Fibroblast of lung (primary cell): ENCODE measurements at regions not wholly inside any gene's neighbourhood (a gene's known extent, or its start where the extent isn't known, plus 50 kb on each side); places are given as distances from the start of the nearest gene placed in this dataset.

Experiments used
- DNase-seq, 2 donors: peaks; one replicate each; pipeline versions ENCODE4 v3.0.0 to v3.0.0-alpha.2; 2010; ENCODE audit warnings: low read depth in 2 of 2
- H2AFZ ChIP-seq: 2 replicates; pipeline ENCODE4 v1.5.1; 2012; ENCODE audit warnings: low read length, control low read depth, inconsistent platforms
- H3K27ac ChIP-seq: 2 replicates; pipeline ENCODE4 v1.5.1; 2011; ENCODE audit warnings: low read length, control low read depth; ENCODE audit not compliant: insufficient read depth
- H3K27me3 ChIP-seq: 2 replicates; pipeline ENCODE4 v1.5.1; 2011; ENCODE audit warnings: mild to moderate bottlenecking, low read length; ENCODE audit not compliant: control insufficient read depth, insufficient read depth
- H3K36me3 ChIP-seq: 2 replicates; pipeline ENCODE4 v1.5.1; 2011; ENCODE audit warnings: low read length; ENCODE audit not compliant: control insufficient read depth, insufficient read depth
- H3K4me1 ChIP-seq: 2 replicates; pipeline ENCODE4 v1.5.1; 2011; ENCODE audit warnings: low read length; ENCODE audit not compliant: control insufficient read depth, insufficient read depth; ENCODE audit errors: extremely low read depth
- H3K4me2 ChIP-seq: 2 replicates; pipeline ENCODE4 v1.5.1; 2011; ENCODE audit warnings: low read length, control low read depth; ENCODE audit not compliant: insufficient read depth; ENCODE audit errors: extremely low read depth
- H3K4me3 ChIP-seq, 4 experiments: fragments of 200-600 bp in 1 of 4; sonication (generic) in 1 of 4; replicated peaks in 1 of 4; 2 replicates each; pipeline ENCODE4 v1.5.1; 2011 to 2016; ENCODE audit warnings: low read length in 4 of 4, low read depth in 3 of 4, mild to moderate bottlenecking in 3 of 4, control low read depth in 2 of 4, inconsistent platforms in 1 of 4, mixed read lengths in 1 of 4; ENCODE audit not compliant: insufficient read depth in 1 of 4; ENCODE audit errors: control extremely low read depth in 1 of 4
- H3K79me2 ChIP-seq: 2 replicates; pipeline ENCODE4 v1.5.1; 2012; ENCODE audit warnings: mild to moderate bottlenecking, low read length, inconsistent platforms; ENCODE audit not compliant: control insufficient read depth, insufficient read depth
- H3K9ac ChIP-seq: 2 replicates; pipeline ENCODE4 v1.5.1; 2011; ENCODE audit warnings: mild to moderate bottlenecking, low read length, control low read depth; ENCODE audit not compliant: insufficient read depth
- H3K9me3 ChIP-seq: 2 replicates; pipeline ENCODE4 v1.5.1; 2012; ENCODE audit warnings: low read depth, low read length; ENCODE audit not compliant: control insufficient read depth, insufficient read depth
- H4K20me1 ChIP-seq: 2 replicates; pipeline ENCODE4 v1.5.1; 2011; ENCODE audit warnings: low read length; ENCODE audit not compliant: control insufficient read depth, insufficient read depth; ENCODE audit errors: extremely low read depth
- EZH2 ChIP-seq: IDR thresholded peaks from 2 replicates; pipeline ENCODE4 v1.5.1; 2012; ENCODE audit warnings: low read length, control low read depth, mild to moderate bottlenecking; ENCODE audit errors: missing control alignments
- TF ChIP-seq, protein P1 (sequence below), 2 donors: IDR thresholded peaks in 1 of 2; conservative IDR thresholded peaks in 1 of 2; 1 replicate in 1 of 2; 2 replicates in 1 of 2; pipeline ENCODE4 v1.5.1; 2011 to 2012; ENCODE audit warnings: low read length in 2 of 2, control low read depth in 1 of 2, inconsistent platforms in 1 of 2, low read depth in 1 of 2, mild to moderate bottlenecking in 1 of 2

DNA sequence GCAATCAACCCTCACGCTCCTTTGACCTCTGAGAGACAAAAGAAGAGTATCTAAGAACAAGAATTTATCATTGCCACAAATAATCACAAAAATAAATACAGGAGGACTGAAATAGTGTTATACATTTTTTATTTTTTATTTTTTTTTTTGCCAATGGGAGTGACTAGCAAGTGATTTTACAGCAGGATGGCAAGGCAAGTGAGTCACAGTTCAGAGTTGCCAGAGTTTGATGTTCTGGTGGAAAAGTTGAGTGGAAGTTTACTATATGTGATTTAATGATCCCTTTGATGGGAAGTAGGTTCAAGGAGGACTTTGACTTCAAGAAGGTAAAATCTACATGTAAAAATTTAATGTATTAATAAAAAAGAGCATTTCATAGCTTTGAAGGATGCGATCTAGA, 2691.4 kb downstream of the PCDH9 start:
- Histone ChIP-seq H3K4me3 (no peak overlapping the region), H4K20me1 (no peaks in the 10 kb centered on the region), H3K9ac (no peak overlapping the region), H2AFZ (no peak overlapping the region), H3K27me3 (no peaks in the 10 kb centered on the region), H3K4me1 (no peaks in the 10 kb centered on the region), H3K9me3 (no peaks in the 10 kb centered on the region), H3K36me3 (no peaks in the 10 kb centered on the region), H3K27ac (no peak overlapping the region), H3K79me2 (no peaks in the 10 kb centered on the region), H3K4me2 (no peak overlapping the region)
- TF ChIP-seq, protein P1, sequence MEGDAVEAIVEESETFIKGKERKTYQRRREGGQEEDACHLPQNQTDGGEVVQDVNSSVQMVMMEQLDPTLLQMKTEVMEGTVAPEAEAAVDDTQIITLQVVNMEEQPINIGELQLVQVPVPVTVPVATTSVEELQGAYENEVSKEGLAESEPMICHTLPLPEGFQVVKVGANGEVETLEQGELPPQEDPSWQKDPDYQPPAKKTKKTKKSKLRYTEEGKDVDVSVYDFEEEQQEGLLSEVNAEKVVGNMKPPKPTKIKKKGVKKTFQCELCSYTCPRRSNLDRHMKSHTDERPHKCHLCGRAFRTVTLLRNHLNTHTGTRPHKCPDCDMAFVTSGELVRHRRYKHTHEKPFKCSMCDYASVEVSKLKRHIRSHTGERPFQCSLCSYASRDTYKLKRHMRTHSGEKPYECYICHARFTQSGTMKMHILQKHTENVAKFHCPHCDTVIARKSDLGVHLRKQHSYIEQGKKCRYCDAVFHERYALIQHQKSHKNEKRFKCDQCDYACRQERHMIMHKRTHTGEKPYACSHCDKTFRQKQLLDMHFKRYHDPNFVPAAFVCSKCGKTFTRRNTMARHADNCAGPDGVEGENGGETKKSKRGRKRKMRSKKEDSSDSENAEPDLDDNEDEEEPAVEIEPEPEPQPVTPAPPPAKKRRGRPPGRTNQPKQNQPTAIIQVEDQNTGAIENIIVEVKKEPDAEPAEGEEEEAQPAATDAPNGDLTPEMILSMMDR (conservative IDR thresholded peaks at IDR 0.05 in 1 of 2, IDR thresholded peaks at IDR 0.05 in 1 of 2; ENCODE audit: low read depth in 1 of 2, low read length in 2 of 2), result no peak
- no peak for TF ChIP-seq EZH2
- peak in 1 of 2 donors; percentile 5 for DNase-seq

DNA sequence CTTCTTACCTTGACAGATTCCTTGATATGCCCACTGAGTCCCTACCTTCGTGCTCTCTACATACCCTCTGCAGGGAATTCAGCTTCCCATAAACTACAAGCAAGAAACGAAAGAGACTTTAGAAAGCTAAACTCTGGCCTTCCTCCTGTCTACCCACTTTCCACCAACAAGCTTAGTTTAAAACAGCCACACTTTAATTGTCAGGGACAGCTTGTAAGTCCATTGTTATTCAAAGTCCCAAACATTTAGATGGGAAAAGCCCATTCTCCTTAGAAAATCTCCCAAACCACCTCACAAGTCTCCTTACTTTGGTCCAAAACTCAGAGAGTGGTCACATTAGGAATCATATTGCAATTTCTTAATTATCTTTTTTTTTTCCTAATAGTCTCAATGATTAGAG, 2695.8 kb downstream of the PCDH9 start:
- no peaks in the 10 kb centered on the region for H3K79me2 ChIP-seq
- no peak overlapping the region for H3K9ac ChIP-seq
- no peak overlapping the region for H3K4me3 ChIP-seq
- DNase-seq, result no peak
- no peaks in the 10 kb centered on the region for H3K9me3 ChIP-seq
- no peak overlapping the region for H3K27ac ChIP-seq
- H3K4me1 ChIP-seq, result no peaks in the 10 kb centered on the region
- no peaks in the 10 kb centered on the region for H3K27me3 ChIP-seq
- TF ChIP-seq, protein P1 (conservative IDR thresholded peaks at IDR 0.05 in 1 of 2, IDR thresholded peaks at IDR 0.05 in 1 of 2; ENCODE audit: low read depth in 1 of 2, low read length in 2 of 2), result no peak
- no peak for TF ChIP-seq EZH2
- H2AFZ ChIP-seq, result no peak overlapping the region
- H3K4me2 ChIP-seq, result no peak overlapping the region
- H3K36me3 ChIP-seq, result no peaks in the 10 kb centered on the region
- no peaks in the 10 kb centered on the region for H4K20me1 ChIP-seq

DNA sequence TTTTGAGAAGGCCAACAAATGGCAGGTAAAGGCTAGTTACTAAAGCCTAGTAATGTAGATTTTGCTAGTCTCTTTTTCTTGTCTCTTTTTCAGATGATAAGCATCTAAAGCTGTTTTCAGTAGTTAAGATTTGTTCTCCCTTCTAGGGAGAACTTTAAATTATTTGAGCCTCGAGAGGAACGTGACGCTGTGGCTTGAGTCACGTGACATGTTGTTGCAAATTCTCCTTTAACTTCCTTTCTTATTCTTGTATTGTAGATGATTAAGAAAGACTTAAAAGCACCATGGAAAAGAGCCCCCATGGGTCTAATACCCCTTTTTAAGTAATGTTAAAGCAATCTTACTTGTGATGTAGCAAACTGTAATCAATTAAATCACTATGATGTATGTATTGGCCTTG, 2698.7 kb downstream of the PCDH9 start:
- no peaks in the 10 kb centered on the region for H3K27me3 ChIP-seq
- no peak overlapping the region for H3K4me3 ChIP-seq
- no peak for TF ChIP-seq EZH2
- TF ChIP-seq, protein P1 (conservative IDR thresholded peaks at IDR 0.05 in 1 of 2, IDR thresholded peaks at IDR 0.05 in 1 of 2; ENCODE audit: low read depth in 1 of 2, low read length in 2 of 2), result no peak
- H3K9ac ChIP-seq, result no peak overlapping the region
- no peaks in the 10 kb centered on the region for H3K4me1 ChIP-seq
- no peak overlapping the region for H3K27ac ChIP-seq
- no peaks in the 10 kb centered on the region for H3K9me3 ChIP-seq
- no peak for DNase-seq
- no peaks in the 10 kb centered on the region for H4K20me1 ChIP-seq
- no peaks in the 10 kb centered on the region for H3K79me2 ChIP-seq
- no peaks in the 10 kb centered on the region for H3K36me3 ChIP-seq
- no peak overlapping the region for H2AFZ ChIP-seq
- no peak overlapping the region for H3K4me2 ChIP-seq
